Activated CD8-positive, alpha-beta memory T cell treated with anti-CD3 and anti-CD28 coated beads for 4 hours (primary cell): ENCODE measurements at regions not wholly inside any gene's neighbourhood (a gene's known extent, or its start where the extent isn't known, plus 50 kb on each side); places are given as distances from the start of the nearest gene placed in this dataset.
"Not testable (repeated sequence)": the region's sequence is repeated elsewhere in the genome, so short reads cannot be mapped to it uniquely, and the experiment has no call there.

Experiments used
- DNase-seq, 2 donors: peaks; one replicate each; pipeline ENCODE4 v3.0.0-alpha.2; 2020; ENCODE audit warnings: low read depth in 2 of 2

- DNase-seq = no peak
These were observed 1237.0 kb upstream of the USP15 start for GRCh38 chr12:61023231-61023630.

GRCh38 chr12:61029516-61029915 lies 1230.7 kb upstream of the USP15 start:
- no peak for DNase-seq

GRCh38 chr12:61037792-61038191 lies 1222.4 kb upstream of the USP15 start:
- DNase-seq = no peak

- no peak for DNase-seq
These were observed 1216.4 kb upstream of the USP15 start for GRCh38 chr12:61043838-61044237.

- no peak for DNase-seq
These were observed 1215.4 kb upstream of the USP15 start for GRCh38 chr12:61044766-61045165.

- DNase-seq = no peak
These were observed 1189.4 kb upstream of the USP15 start for GRCh38 chr12:61070640-61071414.

DNA sequence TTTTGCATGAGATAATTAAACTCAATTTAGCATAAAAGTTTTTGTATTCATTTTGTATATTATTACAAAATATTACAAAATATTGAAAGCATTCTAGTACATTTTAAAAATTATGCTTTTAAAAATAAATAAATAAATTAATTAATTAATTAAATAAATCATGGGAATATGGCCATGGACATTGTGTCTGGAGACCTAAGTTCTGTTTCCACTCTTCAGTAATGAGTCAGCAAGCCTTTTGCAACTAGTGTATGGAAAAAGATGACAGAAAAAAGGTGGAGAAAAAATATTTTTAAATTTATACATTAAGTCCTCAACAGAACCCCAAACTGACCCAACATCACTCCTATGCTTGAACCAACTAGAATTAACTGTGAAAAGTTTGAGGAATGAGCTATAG lies 1187.5 kb upstream of the USP15 start:
- no peak for DNase-seq

GRCh38 chr12:61095111-61095510 lies 1165.1 kb upstream of the USP15 start:
- DNase-seq = no peak

DNA sequence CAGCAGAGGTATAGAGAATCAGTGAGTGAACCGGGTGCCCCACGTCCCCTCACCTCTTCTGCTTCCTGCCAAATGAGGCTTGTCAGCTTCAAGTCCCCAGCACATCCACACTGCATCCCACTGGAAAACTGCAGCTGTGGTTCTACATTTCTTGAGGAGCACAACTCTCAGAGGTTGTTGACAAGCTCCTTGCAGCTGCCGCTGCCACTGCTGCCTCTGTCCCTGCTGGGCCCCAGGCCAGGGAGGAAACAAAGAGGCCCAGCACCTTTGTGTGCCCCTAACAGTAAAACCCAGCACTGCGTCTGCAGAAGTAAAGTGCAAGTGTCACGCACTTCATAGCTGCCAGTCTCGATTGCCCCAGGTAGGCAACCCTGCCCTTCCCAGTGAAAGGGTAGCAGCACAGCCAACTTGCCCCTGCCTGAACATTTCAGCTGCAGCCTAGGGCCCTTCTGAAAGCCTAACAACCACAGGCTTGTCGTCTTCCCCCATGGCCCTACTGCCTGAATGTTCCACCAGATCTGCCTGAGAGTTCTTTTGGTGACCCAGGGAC lies 1162.1 kb upstream of the USP15 start:
- no peak for DNase-seq

- no peak for DNase-seq
These were observed 1153.1 kb upstream of the USP15 start for GRCh38 chr12:61107118-61107517.

- DNase-seq = no peak
These were observed 1149.0 kb upstream of the USP15 start for GRCh38 chr12:61111218-61111617.

DNA sequence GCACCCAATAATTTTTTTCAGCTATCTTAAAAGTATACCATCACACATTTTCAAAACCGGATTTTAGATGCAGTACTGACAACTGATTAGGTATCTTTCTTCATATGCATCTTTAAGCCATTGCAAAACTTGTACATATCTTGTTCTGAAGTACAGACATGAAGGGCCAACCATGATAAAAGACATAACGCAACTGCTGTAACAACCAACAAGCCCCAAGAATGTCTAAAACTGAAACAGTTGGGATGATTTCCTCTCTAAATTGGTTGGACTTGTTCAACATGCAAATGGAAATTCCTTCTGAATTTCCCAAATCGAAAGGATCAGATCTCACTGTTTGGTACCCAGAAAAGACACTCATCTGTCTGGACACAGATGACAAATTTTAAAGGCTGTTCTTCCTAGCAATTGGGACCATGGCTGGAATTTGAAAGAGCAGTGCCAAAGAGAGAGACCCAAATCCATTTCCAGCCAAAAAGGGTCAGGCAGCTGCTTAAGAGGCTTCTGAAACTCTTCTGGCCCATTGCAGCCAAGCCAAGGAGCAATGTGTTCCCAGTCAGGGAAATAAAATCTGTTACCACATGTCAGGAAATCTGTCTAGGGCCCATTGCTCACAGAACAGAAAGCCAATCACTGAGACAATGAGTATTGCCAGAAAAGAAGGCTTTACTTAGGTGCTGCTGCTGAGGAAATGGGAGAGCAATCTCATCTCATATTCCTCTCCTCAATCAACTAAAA lies 1122.4 kb upstream of the USP15 start:
- DNase-seq = no peak

DNA sequence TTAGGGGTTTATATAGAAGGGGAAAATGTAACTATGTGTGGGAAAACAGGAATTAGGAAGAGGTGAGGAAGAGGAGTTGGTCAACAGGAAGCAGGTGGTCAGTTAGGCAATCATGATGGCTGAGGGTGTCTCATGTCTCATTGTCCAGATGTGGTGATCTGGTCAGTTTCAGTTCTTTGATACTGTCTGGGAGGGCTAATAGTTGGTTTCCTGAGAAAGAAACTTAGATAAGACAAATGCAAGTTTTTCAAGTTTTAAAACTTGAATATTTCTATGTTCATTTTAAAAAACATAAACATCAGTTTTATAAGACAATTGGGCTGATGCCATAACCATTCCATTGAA lies 1121.8 kb upstream of the USP15 start:
- no peak for DNase-seq

DNA sequence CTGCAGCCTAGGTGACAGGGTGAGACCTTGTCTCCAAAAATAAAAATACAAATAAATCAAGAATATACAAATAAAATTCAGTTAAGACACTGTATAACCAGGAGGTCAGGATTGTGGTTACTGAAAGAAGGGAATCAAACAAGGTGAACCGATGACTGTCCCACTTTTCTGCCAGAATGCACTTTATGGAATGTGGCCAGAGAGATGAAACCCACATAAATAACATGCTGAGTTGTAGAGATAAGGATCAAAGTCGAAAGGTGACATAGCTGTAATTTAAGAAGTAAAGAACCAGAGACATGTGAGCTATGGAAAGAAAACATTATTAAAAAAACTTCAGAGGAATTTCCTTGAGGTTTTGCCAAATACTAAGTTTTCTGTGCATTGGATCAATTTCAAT lies 1098.2 kb upstream of the USP15 start:
- no peak for DNase-seq

DNA sequence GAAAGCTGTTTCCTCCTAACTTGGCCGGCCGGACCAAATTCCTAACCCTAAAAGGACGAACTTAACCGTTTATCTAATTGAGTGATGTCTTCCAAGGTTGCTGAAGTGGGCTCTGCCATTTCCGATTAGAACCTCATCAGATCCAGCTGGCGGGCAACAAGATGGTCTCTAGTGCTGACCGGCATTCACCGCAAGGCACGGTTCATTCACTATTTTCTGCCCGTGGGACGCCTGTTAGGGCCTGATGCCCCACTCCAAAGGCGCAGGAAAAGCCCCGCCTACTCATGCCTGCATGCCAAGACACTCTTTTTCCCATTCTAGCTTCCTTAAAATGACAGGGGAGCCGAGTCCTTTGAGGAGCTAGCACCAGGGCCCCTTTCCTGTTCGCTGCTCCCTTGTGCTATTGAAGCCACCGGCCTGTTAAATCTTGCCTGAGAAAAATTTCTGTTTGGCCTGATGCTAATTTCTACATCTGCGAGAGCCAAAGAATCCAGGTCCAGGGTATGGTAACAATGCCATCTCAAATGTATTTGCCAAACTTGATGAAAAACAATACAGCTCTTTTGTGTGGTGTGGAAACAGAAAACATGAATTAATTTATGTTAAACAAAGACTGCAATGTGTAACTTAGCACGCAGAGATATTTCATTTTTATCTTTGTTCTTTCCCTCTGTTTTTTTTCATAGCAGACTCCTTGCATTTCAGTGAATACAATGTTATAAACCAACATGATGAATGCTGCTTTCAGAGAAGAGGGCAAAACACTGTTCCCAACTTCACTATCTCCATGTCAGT lies 1071.2 kb upstream of the USP15 start:
- DNase-seq = no peak

DNA sequence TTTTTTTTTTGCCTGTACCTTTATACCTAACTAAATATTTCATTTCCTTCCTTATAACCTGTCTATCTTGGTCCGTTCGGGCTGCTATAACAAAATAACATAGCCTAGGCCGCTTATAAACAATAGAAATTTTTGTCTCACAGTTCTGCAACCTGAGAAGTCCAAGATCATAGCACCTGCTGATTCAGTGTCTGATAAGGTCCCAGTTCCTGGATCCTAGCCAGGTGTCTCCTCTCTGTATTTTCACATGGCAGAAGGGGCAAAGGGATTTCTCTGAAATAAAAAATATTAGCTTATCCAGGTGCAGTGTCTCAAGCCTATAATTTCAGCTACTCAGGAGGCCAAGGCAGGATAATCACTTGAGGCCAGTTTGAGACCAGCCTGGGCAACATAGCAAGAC lies 1046.6 kb upstream of the USP15 start:
- no peak for DNase-seq

GRCh38 chr12:61220337-61220736 lies 1039.9 kb upstream of the USP15 start:
- no peak for DNase-seq

GRCh38 chr12:61232040-61232439 lies 1028.2 kb upstream of the USP15 start:
- DNase-seq = no peak

- DNase-seq = no peak
These were observed 1009.9 kb upstream of the USP15 start for GRCh38 chr12:61250303-61250702.

- DNase-seq = no peak
These were observed 1009.1 kb upstream of the USP15 start for GRCh38 chr12:61251076-61251475.

GRCh38 chr12:61254225-61254624 lies 1006.0 kb upstream of the USP15 start:
- DNase-seq = no peak

DNA sequence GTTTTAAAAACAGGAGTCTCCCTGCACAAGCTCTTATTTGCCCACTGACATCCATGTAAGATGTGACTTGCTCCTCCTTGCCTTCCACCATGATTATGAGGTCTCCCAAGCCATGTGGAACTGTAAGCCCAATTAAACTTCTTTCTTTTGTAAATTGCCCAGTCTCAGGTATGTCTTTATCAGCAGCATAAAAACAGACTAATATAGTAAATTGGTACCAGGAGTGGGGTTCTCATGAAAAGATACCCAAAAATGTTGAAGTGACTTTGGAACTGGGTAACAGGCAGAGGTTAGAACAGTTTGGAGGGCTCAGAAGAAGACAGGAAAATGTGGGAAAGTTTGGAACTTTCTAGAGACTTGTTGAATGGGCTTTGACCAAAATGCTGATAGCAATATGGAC lies 995.9 kb upstream of the USP15 start:
- DNase-seq = not testable (repeated sequence)
